WTC11 (cell line): ENCODE measurements at regions not wholly inside any gene's neighbourhood (a gene's known extent, or its start where the extent isn't known, plus 50 kb on each side); places are given as distances from the start of the nearest gene placed in this dataset.

Experiments
- ATAC-seq: fragments of 200-7000 bp; cut with Tn5 transposase; 2 replicates; pipeline ENCODE4 v1.10.0; 2021; ENCODE audit warnings: mild to moderate bottlenecking, moderate library complexity
- CTCF ChIA-PET: fragments of 300-600 bp; sonication (Branson Sonifier 250); formaldehyde crosslinking; loops from one replicate; lab custom pipeline; 2021; ENCODE audit warnings: antibody characterized with exemption; lab: Charles Lee
- POLR2A ChIA-PET: fragments of 350-600 bp; sonication (Branson Sonifier 250); formaldehyde crosslinking; loops from one replicate; lab custom pipeline; 2021; ENCODE audit warnings: antibody characterized with exemption; lab: Charles Lee
- DNase-seq: peaks from one replicate; pipeline ENCODE4 v3.0.0; 2021; ENCODE audit warnings: low spot score
- H3K27ac Mint-ChIP-seq: 2 replicates; pipeline ENCODE4 v1.8.0; 2021; ENCODE audit warnings: mixed read lengths
- H3K27me3 Mint-ChIP-seq: 2 replicates; pipeline ENCODE4 v1.8.0; 2021; ENCODE audit warnings: low read depth, mild to moderate bottlenecking, moderate library complexity, mixed read lengths
- H3K36me3 Mint-ChIP-seq: 2 replicates; pipeline ENCODE4 v1.8.0; 2021; ENCODE audit warnings: mixed read lengths
- H3K4me1 Mint-ChIP-seq: 2 replicates; pipeline ENCODE4 v1.8.0; 2022; ENCODE audit warnings: mixed read lengths
- H3K4me3 Mint-ChIP-seq: 2 replicates; pipeline ENCODE4 v1.8.0; 2021; ENCODE audit warnings: mild to moderate bottlenecking, moderate library complexity, mixed read lengths
- H3K9me3 Mint-ChIP-seq: 2 replicates; pipeline ENCODE4 v1.8.0; 2021; ENCODE audit warnings: mixed read lengths
- ATF1 ChIP-seq: sonication (generic); formaldehyde crosslinking; IDR thresholded peaks from 2 replicates; pipeline ENCODE4 v1.8.1; 2023; ENCODE audit warnings: mild to moderate bottlenecking, moderate library complexity, missing genetic modification reagents
- FOXK1 ChIP-seq: sonication (generic); formaldehyde crosslinking; IDR thresholded peaks from 2 replicates; pipeline ENCODE4 v1.8.0; 2022; ENCODE audit warnings: mild to moderate bottlenecking, moderate library complexity, missing genetic modification reagents
- FOXP1 ChIP-seq: sonication (generic); formaldehyde crosslinking; IDR thresholded peaks from 2 replicates; pipeline ENCODE4 v1.8.0; 2022; ENCODE audit warnings: missing genetic modification reagents, mild to moderate bottlenecking, moderate library complexity, borderline replicate concordance
- JUN ChIP-seq: sonication (generic); formaldehyde crosslinking; IDR thresholded peaks from 2 replicates; pipeline ENCODE4 v1.8.0; 2023; ENCODE audit warnings: mild to moderate bottlenecking, missing genetic modification reagents
- NR2C2 ChIP-seq: sonication (generic); formaldehyde crosslinking; IDR thresholded peaks from 2 replicates; pipeline ENCODE4 v1.8.0; 2022; ENCODE audit warnings: mild to moderate bottlenecking, missing genetic modification reagents
- RORB ChIP-seq: fragments of 250-450 bp; sonication (Bioruptor Pico); IDR thresholded peaks from 2 replicates; pipeline ENCODE4 v1.9.0; 2021; ENCODE audit warnings: mild to moderate bottlenecking
- SP1 ChIP-seq: sonication (generic); formaldehyde crosslinking; conservative IDR thresholded peaks from 2 replicates; pipeline ENCODE4 v1.8.1; 2022; ENCODE audit warnings: missing genetic modification reagents
- TCF7 ChIP-seq: sonication (generic); formaldehyde crosslinking; IDR thresholded peaks from 2 replicates; pipeline ENCODE4 v1.8.0; 2022; ENCODE audit warnings: mild to moderate bottlenecking, low read depth, missing genetic modification reagents, moderate library complexity
- TEAD4 ChIP-seq: sonication (generic); formaldehyde crosslinking; IDR thresholded peaks from 2 replicates; pipeline ENCODE4 v1.8.0; 2022; ENCODE audit warnings: mild to moderate bottlenecking, missing genetic modification reagents
- ZNF121 ChIP-seq: sonication (generic); formaldehyde crosslinking; IDR thresholded peaks from 2 replicates; pipeline ENCODE4 v1.8.0; 2023; ENCODE audit warnings: missing genetic modification reagents
- ZNF317 ChIP-seq: sonication (generic); formaldehyde crosslinking; IDR thresholded peaks from 2 replicates; pipeline ENCODE4 v1.8.1; 2023; ENCODE audit warnings: low read depth, mild to moderate bottlenecking, moderate library complexity, missing genetic modification reagents, borderline replicate concordance
- ZNF416 ChIP-seq: fragments of 250-450 bp; sonication (Bioruptor Pico); IDR thresholded peaks from 2 replicates; pipeline ENCODE4 v1.9.0; 2021; ENCODE audit warnings: mild to moderate bottlenecking, inconsistent platforms
- ZNF423 ChIP-seq: fragments of 250-450 bp; sonication (Bioruptor Pico); IDR thresholded peaks from 2 replicates; pipeline ENCODE4 v2.1.2; 2022; ENCODE audit warnings: mild to moderate bottlenecking, moderate library complexity
- TF ChIP-seq, protein P1 (sequence below): fragments of 250-450 bp; sonication (Bioruptor Pico); IDR thresholded peaks from 2 replicates; pipeline ENCODE4 v1.9.0; 2021; ENCODE audit warnings: moderate library complexity, mild to moderate bottlenecking, inconsistent platforms, borderline replicate concordance
- TF ChIP-seq, protein P2 (sequence below): sonication (generic); formaldehyde crosslinking; IDR thresholded peaks from 2 replicates; pipeline ENCODE4 v1.8.1; 2022; ENCODE audit warnings: mild to moderate bottlenecking, moderate library complexity, missing genetic modification reagents
- TF ChIP-seq, protein P3 (sequence below): sonication (generic); formaldehyde crosslinking; IDR thresholded peaks from 2 replicates; pipeline ENCODE4 v1.8.1; 2022; ENCODE audit warnings: low read depth, missing genetic modification reagents, borderline replicate concordance
- TF ChIP-seq, protein P4 (sequence below): sonication (generic); formaldehyde crosslinking; IDR thresholded peaks from 2 replicates; pipeline ENCODE4 v1.8.0; 2022; ENCODE audit warnings: missing genetic modification reagents
- TF ChIP-seq, protein P5 (sequence below): fragments of 200-600 bp; IDR thresholded peaks from 2 replicates; pipeline ENCODE4 v1.8.0; 2022; ENCODE audit warnings: antibody characterized with exemption
- TF ChIP-seq, protein P6 (sequence below): sonication (generic); formaldehyde crosslinking; IDR thresholded peaks from 2 replicates; pipeline ENCODE4 v1.8.0; 2023; ENCODE audit warnings: mild to moderate bottlenecking, missing genetic modification reagents
- TF ChIP-seq, protein P7 (sequence below): fragments of 250-450 bp; sonication (Bioruptor Pico); IDR thresholded peaks from 2 replicates; pipeline ENCODE4 v2.1.2; 2022; ENCODE audit warnings: mild to moderate bottlenecking, moderate library complexity

DNA sequence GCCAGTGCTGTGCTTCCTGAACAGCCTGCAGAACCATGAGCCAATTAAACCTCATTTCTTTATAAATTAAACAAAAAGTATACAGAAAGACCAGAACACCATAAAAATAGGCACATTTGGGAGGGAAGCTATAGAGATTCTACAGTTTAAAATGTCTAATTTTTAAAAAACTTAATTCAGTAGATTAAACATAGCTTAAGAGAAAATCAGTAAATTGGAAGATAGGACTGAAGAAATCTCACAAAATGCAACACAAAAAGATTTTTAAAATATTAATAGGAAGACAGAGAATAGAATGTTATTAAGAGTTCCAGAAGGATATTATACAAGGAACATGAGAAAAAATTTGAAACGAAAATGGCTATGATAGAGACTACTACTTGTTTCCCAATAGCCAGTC is 90.5 kb upstream of the SPTBN1 start:
- H3K27ac Mint-ChIP-seq = no peak overlapping the region
- no peak for ATAC-seq
- POLR2A ChIA-PET = no interaction called here
- no peak for DNase-seq
- TF ChIP-seq RORB (CRISPR knock-in tag) = no peak
- no peak for TF ChIP-seq FOXP1
- no peak for TF ChIP-seq ATF1 (CRISPR knock-in tag)
- TF ChIP-seq, protein P1, sequence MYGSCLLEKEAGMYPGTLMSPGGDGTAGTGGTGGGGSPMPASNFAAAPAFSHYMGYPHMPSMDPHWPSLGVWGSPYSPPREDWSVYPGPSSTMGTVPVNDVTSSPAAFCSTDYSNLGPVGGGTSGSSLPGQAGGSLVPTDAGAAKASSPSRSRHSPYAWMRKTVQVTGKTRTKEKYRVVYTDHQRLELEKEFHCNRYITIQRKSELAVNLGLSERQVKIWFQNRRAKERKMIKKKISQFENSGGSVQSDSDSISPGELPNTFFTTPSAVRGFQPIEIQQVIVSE (CRISPR knock-in tag) = no peak
- no peak for TF ChIP-seq FOXK1 (CRISPR knock-in tag)
- TF ChIP-seq, protein P2, sequence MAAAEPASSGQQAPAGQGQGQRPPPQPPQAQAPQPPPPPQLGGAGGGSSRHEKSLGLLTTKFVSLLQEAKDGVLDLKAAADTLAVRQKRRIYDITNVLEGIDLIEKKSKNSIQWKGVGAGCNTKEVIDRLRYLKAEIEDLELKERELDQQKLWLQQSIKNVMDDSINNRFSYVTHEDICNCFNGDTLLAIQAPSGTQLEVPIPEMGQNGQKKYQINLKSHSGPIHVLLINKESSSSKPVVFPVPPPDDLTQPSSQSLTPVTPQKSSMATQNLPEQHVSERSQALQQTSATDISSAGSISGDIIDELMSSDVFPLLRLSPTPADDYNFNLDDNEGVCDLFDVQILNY (CRISPR knock-in tag) = no peak
- TF ChIP-seq, protein P3, sequence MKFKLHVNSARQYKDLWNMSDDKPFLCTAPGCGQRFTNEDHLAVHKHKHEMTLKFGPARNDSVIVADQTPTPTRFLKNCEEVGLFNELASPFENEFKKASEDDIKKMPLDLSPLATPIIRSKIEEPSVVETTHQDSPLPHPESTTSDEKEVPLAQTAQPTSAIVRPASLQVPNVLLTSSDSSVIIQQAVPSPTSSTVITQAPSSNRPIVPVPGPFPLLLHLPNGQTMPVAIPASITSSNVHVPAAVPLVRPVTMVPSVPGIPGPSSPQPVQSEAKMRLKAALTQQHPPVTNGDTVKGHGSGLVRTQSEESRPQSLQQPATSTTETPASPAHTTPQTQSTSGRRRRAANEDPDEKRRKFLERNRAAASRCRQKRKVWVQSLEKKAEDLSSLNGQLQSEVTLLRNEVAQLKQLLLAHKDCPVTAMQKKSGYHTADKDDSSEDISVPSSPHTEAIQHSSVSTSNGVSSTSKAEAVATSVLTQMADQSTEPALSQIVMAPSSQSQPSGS (CRISPR knock-in tag) = no peak
- TF ChIP-seq, protein P4, sequence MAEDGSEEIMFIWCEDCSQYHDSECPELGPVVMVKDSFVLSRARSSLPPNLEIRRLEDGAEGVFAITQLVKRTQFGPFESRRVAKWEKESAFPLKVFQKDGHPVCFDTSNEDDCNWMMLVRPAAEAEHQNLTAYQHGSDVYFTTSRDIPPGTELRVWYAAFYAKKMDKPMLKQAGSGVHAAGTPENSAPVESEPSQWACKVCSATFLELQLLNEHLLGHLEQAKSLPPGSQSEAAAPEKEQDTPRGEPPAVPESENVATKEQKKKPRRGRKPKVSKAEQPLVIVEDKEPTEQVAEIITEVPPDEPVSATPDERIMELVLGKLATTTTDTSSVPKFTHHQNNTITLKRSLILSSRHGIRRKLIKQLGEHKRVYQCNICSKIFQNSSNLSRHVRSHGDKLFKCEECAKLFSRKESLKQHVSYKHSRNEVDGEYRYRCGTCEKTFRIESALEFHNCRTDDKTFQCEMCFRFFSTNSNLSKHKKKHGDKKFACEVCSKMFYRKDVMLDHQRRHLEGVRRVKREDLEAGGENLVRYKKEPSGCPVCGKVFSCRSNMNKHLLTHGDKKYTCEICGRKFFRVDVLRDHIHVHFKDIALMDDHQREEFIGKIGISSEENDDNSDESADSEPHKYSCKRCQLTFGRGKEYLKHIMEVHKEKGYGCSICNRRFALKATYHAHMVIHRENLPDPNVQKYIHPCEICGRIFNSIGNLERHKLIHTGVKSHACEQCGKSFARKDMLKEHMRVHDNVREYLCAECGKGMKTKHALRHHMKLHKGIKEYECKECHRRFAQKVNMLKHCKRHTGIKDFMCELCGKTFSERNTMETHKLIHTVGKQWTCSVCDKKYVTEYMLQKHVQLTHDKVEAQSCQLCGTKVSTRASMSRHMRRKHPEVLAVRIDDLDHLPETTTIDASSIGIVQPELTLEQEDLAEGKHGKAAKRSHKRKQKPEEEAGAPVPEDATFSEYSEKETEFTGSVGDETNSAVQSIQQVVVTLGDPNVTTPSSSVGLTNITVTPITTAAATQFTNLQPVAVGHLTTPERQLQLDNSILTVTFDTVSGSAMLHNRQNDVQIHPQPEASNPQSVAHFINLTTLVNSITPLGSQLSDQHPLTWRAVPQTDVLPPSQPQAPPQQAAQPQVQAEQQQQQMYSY (CRISPR knock-in tag) = no peak
- TF ChIP-seq, protein P5, sequence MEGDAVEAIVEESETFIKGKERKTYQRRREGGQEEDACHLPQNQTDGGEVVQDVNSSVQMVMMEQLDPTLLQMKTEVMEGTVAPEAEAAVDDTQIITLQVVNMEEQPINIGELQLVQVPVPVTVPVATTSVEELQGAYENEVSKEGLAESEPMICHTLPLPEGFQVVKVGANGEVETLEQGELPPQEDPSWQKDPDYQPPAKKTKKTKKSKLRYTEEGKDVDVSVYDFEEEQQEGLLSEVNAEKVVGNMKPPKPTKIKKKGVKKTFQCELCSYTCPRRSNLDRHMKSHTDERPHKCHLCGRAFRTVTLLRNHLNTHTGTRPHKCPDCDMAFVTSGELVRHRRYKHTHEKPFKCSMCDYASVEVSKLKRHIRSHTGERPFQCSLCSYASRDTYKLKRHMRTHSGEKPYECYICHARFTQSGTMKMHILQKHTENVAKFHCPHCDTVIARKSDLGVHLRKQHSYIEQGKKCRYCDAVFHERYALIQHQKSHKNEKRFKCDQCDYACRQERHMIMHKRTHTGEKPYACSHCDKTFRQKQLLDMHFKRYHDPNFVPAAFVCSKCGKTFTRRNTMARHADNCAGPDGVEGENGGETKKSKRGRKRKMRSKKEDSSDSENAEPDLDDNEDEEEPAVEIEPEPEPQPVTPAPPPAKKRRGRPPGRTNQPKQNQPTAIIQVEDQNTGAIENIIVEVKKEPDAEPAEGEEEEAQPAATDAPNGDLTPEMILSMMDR = no peak
- no peak for TF ChIP-seq SP1 (CRISPR knock-in tag)
- no peak for TF ChIP-seq ZNF317
- no peak for TF ChIP-seq TEAD4
- TF ChIP-seq JUN (CRISPR knock-in tag) = no peak
- TF ChIP-seq ZNF121 (CRISPR knock-in tag) = no peak
- TF ChIP-seq, protein P6, sequence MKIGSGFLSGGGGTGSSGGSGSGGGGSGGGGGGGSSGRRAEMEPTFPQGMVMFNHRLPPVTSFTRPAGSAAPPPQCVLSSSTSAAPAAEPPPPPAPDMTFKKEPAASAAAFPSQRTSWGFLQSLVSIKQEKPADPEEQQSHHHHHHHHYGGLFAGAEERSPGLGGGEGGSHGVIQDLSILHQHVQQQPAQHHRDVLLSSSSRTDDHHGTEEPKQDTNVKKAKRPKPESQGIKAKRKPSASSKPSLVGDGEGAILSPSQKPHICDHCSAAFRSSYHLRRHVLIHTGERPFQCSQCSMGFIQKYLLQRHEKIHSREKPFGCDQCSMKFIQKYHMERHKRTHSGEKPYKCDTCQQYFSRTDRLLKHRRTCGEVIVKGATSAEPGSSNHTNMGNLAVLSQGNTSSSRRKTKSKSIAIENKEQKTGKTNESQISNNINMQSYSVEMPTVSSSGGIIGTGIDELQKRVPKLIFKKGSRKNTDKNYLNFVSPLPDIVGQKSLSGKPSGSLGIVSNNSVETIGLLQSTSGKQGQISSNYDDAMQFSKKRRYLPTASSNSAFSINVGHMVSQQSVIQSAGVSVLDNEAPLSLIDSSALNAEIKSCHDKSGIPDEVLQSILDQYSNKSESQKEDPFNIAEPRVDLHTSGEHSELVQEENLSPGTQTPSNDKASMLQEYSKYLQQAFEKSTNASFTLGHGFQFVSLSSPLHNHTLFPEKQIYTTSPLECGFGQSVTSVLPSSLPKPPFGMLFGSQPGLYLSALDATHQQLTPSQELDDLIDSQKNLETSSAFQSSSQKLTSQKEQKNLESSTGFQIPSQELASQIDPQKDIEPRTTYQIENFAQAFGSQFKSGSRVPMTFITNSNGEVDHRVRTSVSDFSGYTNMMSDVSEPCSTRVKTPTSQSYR (CRISPR knock-in tag) = no peak
- TF ChIP-seq, protein P7, sequence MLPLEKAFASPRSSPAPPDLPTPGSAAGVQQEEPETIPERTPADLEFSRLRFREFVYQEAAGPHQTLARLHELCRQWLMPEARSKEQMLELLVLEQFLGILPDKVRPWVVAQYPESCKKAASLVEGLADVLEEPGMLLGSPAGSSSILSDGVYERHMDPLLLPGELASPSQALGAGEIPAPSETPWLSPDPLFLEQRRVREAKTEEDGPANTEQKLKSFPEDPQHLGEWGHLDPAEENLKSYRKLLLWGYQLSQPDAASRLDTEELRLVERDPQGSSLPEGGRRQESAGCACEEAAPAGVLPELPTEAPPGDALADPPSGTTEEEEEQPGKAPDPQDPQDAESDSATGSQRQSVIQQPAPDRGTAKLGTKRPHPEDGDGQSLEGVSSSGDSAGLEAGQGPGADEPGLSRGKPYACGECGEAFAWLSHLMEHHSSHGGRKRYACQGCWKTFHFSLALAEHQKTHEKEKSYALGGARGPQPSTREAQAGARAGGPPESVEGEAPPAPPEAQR (CRISPR knock-in tag) = no peak
- no peak for TF ChIP-seq TCF7 (CRISPR knock-in tag)
- no peak for TF ChIP-seq NR2C2 (CRISPR knock-in tag)
- TF ChIP-seq ZNF423 (CRISPR knock-in tag) = no peak
- TF ChIP-seq ZNF416 (CRISPR knock-in tag) = no peak
- TF ChIP-seq, all 79 proteins: peak for 0
- Mint-ChIP-seq H3K27me3 (0 out of 2 replicates have a peak, but pooled peaks cover 3% of the 10 kb centered on the region), H3K4me1 (no peaks in the 10 kb centered on the region), H3K4me3 (no peak overlapping the region), H3K9me3 (peaks cover 45% of the 10 kb centered on the region), H3K36me3 (peaks cover 26% of the 10 kb centered on the region)
- CTCF ChIA-PET = no interaction called here
